DMS114 treated with DMSO at 0.1 percent for 48 hours (cell line): ENCODE measurements at regions not wholly inside any gene's neighbourhood (a gene's known extent, or its start where the extent isn't known, plus 50 kb on each side); places are given as distances from the start of the nearest gene placed in this dataset.
"Not testable (repeated sequence)": the region's sequence is repeated elsewhere in the genome, so short reads cannot be mapped to it uniquely, and the experiment has no call there.

Source experiments
- DNase-seq: peaks from one replicate; lab custom pipeline; 2025; ENCODE audit not compliant: unreplicated experiment; lab: John Stamatoyannopoulos, UW

DNA sequence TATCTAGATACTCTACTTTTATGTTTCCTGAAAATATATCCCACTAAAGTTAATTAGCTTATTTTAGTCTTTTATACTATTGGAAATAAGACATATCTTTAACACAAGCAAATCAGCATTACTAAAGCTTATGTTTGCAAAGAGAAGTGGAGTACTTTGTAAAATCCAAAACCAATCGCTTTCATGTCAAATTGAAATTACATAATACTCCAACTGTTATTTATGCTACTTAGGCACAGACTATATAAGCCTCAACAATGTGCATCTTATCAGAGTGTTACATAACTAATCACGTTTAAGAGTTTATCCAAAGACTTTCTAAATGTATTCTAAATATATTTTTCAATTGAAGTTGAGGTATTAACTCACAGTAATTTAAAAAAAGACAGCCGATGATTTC lies 200.0 kb downstream of the PCDH20 start:
- DNase-seq = no peak

DNA sequence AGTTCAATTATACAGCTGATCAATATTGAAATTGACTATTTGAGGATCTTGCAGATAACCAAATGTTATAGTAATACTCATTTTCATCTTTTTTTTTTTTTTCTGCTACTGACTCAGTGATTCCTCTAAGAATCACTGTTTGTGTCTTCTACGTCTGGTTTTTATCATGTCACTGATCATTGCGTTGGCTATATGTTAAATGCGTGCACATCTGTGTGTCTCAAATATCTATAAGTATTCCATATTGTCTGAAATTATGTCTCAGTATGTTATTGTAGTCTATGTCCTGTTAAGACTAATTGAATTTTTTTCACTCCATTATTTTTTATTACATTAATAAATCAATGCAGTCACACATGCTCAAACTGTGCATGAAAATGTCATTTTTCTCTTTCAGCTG lies 200.5 kb downstream of the PCDH20 start:
- no peak for DNase-seq

DNA sequence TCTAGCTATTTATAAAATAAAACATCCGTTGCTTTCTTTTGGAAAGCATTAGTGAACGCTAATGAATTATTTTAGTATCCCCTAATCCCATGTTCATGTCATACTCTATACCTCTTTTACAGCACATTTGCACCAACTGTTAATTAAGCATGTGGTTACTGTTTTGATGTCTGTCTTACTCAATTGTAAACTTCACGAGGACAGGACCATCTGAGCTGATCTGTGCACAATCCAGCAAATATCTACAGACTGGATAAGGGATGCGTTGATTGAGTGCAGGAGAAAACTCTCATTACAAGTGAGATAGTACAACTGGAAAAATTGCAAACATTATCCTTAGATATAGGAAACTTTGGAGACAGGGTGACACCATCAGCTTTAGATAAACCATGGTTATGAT lies 201.1 kb downstream of the PCDH20 start:
- DNase-seq = no peak

DNA sequence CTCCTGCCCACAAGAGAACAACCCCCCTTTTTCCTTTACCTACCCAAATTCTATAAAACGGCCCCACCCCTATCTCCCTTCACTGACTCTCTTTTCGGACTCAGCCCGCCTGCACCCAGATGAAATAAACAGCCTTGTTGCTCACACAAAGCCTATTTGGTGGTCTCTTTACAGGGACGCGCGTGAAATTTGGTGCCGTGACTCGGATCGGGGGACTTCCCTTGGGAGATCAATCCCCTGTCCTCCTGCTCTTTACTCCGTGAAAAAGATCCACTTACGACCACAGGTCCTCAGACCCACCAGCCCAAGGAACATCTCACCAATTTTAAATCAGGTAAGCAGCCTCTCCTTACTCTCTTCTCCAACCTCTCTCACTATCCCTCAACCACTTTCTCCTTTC lies 209.8 kb downstream of the PCDH20 start:
- not testable (repeated sequence) for DNase-seq

DNA sequence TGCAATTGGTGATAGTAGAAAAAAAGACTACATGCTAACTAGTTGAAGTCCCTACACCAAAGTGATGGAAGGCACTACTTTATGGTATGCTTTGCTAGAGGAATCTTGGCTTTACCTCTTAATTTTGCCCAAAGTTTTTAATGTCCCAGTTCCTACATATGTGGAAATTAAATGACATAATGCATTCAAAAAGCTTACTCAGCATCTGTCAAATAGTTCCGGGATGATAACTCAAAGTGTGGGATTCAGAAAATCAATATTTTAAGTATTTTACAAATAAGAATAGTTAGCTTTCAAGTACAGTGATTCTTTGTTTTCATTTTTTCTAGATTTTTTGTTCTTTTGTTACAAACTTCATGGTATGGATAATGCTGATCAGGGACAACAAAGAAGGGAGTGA lies 211.6 kb downstream of the PCDH20 start:
- DNase-seq = no peak

DNA sequence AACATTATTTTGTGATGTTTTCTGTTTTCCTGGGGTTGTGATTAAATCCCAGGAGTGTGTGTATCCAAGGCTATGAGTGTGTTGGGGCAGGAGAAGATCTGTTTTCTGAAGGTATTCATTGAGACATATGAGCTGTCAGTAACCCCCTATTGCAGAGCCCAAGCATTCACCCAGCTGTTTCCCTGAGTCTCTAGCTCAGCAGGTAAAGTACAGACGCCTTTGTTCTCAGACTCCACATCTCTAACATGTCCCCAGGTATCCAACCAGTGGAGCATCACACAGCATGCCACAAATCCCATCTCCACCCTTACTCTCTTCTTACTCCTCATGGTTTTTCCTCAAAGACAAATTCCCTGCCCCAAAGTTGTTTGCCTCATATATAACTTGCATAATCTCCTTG lies 213.6 kb downstream of the PCDH20 start:
- no peak for DNase-seq

DNA sequence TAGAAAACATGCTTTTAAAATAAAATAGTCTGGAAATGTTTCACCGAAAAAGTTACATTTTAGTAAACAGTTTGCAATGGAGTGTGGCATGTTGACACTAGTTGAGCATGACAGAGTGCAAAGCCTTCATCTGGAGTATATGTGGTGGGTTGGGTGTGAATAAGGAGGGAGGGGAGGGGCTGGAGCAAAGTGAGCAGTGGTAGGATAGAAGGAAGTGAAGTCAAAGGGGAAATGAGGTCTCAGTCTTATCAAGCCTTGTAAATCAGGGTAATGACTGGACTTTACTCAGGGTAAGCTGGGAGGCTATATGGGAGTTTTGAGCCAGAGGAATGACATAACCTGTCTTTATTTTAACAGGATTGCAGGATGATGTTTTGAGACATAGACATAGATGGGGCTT lies 222.8 kb downstream of the PCDH20 start:
- DNase-seq = no peak

DNA sequence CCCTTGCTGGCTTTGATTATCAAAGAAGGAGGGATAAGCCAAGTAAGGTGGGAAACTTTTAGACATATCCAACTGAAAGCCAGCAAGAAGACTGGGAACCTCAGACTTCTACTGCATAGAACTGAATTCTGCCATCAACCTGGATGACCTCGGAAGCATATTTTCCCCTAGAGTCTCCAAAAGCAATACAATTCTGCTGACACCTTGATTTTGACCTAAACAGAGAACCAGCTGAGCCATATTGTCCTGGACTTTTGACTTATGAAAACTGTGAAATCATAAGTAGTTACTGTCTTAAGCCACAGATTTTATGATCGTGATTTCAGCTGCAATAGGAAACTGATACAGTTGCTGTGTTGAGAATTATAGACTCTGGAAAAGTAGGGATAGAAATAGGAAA lies 227.6 kb downstream of the PCDH20 start:
- DNase-seq = no peak

DNA sequence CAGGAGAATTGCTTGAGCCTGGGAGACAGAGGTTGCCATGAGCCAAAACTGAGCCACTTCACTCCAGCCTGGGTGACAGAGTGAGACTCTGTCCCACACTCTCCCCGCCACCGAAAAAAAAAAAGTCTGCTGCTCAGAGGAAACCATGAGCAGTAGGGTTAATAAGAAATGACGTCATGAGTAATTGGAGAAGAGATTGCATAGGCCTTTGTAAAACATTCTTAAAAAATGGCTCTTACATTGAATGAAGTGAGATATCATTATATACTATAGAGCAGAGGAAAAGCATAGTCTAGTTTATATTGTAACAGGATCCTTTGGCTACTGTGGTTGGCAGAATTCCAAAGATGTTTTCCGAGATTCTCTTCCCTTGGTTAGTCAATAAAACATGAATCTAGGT lies 228.2 kb downstream of the PCDH20 start:
- no peak for DNase-seq

DNA sequence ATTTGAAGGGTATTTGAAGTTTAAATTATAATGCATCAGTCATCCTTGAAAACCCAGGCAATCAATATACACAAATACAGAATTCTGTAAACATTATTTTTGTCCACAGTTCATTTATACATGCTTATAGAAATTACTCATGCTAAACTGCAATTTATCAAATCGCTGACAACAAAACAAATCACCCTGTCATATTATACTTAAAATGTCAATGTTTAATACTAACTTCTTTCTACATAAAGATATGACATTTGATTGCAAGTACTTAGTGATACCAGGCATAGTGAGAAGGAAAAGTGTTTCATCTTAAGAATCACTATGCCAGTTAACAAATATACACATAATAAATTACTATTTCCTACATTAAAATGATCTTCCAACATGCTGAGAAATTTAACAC lies 232.0 kb downstream of the PCDH20 start:
- DNase-seq = no peak

DNA sequence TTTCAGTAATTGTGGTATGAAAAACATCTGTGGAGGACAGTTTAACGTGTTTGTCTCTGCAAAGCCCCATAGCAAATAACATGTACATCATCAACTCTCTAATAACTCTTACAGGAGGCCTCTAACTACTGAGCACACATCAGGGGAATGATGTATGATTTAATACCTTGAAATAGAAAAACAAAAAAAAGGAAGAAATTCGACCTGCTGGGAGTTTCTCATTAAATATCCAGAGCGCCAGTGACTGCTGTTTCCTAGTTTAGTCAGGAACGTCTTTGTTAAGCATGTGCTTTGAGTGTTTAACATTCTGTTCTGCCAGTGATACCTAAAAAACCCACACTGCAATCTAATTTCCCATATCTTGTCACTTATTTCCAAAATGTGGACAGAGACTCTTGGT lies 235.4 kb downstream of the PCDH20 start:
- DNase-seq = no peak

DNA sequence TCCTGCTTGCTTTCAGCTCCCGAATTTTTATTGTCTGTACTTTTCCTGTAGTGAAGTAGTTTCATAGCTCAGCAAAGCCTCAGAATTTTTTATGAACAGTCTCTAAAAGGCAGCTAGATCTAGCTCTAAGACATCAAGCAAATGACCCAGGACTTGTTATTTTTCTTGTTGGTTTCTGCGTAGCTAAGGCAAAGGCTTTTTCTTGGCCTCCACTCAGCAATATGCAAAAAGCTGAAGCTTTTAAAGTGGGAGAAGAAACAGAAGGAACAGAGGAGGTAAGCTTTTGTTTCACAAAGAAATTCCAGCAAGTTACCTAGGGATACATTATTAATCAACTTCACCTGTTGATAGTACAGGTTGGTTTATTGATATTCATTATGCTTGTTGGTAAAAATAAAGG lies 235.9 kb downstream of the PCDH20 start:
- DNase-seq = no peak

DNA sequence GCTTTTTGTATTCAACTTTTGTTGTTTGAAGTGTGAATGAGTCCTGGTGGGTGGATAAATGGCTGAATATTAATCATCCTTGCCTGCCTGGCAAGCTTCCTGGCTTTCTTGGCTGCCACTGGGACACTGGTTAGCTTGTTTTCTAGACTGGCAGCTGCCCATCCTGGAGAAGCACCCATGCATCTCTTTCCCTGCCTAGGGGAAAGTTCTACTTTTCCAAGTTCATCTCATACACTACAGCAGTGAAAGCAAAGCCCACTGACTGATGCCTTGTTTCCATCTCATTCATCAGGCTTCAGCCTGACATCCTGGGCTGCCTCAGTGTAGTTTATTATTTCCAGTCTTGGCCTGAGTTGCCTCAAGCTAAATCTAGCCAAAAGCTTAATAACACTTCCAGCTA lies 244.8 kb downstream of the PCDH20 start:
- no peak for DNase-seq

DNA sequence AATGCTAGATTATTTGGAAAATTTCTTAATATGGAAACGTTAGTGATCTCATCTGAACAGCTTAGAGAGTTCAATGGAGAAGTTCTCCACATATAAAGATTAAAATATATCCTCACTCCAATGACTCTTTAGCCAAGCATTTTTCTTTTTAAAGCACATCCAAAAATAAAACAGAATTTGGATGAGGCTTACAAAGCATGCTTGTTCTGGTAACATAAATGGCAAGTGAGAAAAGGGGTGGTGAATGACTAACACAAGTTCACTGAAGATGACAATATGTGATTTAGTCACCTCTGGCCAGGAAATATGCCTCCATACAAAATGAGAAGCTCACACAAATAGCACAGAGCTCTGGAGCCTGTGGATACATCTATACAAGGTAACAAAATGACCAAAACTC lies 253.0 kb downstream of the PCDH20 start:
- no peak for DNase-seq

DNA sequence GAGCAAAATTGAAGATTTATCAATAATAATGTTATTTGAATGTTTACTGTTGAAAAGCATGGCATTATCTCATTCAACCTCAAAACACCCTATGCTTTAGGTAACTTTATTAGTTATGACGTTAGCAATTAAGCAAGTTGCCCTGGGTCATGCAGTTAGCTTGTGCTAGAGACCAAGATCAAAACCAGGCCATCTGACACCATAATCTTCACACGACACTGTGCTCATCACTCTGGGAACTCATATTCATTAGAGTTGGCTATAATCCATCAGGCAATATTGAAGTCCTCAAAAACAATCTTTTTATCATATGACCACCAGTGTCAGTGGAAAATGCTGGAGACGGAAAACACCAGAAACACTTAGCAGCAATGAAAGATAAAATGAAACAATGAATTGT lies 253.5 kb downstream of the PCDH20 start:
- no peak for DNase-seq

DNA sequence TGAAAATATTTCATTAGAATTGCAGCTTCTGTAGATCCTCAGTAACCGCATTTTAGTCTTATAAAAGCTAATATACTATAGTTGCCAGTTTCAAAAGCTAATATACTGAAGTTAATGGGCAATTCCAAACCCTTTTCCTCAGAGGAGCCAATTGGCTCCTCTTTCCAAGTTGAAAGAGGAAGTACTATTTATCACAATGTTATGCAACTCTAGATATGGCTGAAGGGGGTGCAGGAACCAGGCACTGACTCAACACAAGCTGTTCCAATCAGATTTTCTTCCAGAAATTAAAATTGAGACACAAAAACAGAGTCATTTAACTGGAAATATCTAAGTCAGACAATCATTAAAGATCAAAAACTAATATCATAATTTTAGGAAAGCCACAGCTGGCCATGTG lies 258.9 kb downstream of the PCDH20 start:
- DNase-seq = no peak

DNA sequence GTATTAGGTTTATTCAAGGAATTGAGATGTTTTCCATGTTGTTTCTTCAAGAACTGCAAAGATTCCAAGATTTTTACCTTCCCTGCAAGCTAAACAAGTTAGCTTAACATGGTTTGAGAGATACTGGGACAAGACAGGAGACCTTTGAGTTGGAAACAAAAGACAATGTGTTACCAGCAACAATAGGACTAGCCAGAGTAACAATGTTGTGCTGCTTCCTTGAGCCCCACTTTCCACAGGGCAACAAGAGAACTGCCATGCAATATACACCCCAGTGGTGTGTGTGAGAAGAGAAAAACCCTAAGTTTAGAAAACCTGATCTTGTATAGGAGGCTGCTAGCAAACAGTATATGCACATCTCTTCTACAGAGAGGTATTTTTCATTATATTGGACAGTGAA lies 264.6 kb downstream of the PCDH20 start:
- DNase-seq = no peak

DNA sequence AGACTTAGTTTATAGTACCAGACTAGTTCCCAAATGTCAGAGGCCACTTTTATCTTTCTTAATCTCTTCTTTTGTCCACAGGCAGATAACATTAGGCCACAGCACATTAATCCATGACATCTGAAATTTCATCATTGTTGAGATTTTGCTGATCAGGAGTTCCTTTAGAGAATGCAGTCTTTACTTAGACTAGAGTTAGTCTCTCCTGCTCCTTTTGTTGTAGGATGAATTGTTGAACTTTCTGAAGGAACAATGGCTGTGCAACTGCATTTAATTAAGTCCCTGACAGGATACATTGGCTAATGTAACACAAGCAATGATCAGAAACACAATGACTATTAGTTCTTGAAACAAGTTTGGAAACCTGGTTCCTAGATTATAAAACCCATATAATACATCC lies 266.3 kb downstream of the PCDH20 start:
- no peak for DNase-seq

DNA sequence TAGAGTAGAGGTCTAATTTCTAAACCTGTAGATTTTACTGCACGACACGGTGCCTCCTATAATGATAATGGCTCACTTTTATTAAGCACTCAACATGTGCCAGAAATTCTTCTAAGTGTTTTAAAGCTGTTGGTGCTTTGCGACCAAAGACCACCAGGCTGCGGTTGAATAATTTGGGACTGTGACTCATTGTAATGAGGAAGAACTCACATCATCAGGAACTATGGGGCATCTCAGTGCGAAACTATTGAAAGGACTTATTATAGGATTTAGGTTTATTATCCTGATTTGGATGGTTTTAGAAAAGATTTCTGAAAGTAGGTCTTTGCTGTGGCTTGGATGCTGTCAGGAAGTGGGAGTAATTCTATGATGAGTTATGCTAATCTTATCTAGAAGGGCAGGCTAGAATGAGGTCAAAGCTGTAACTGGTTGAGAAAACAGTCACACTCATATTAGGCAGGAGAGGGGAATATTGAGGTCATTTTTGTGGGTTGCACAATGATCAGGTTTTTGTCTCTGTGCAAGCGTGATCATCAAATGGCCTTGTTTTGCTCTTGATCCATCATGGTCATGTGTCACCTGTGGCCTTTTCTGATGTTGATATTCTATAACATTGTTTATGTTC lies 266.8 kb downstream of the PCDH20 start:
- no peak for DNase-seq

DNA sequence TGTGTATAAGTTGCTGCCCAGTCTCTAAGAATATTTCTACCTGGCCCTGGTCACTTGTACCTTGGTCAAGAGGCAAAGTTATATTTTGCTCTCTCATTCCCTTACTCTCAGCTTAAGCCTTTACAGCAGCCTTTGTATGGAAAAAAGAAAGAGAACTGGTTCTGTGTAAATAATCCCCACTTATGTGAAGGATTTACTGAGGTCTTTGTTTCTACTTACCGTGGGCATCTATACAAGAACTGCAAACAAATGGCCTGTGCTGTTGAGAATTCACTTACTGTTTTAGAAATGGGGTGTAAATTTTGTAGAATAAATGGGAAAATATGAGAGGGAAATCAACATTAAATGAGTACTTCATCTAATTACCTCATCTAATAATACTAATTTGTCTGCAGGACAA lies 267.4 kb downstream of the PCDH20 start:
- DNase-seq = no peak

DNA sequence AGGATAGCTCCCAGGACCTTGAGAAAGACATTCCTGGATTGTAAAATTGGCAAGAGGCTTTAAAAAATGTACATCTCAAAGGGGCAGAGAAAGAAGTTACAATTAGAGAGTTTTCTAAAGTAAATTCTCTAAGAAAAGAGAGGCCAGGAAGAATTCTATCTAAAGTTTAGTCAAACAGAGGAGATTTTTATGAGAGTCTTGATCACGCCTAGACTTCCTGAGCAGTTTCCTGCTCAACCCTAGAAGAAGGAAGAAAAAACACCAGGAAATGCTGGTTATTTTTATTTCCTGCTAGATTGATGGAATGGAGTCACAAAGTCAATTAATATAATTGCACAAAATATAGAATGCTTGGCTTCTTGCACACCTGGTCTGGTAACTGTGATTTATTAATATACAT lies 269.1 kb downstream of the PCDH20 start:
- no peak for DNase-seq

DNA sequence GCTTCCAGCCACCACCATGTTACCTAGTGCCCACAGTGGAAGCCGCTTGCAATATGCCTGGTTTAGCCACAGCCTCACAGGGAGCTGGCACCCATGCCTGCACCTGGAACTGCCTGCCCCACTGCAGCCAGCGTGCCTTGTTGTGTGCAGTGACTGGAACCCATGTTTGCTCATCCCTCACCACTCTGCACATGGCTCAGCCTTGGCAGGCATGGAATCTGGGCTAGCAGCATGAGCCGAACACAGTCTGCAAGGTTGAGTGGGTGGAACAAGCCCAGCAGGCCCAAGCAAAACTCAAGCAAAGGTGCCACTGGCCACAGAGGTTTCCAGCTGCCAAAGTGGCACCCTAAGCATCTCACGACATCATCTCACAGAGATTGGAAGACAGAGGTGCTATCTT lies 269.5 kb downstream of the PCDH20 start:
- no peak for DNase-seq

DNA sequence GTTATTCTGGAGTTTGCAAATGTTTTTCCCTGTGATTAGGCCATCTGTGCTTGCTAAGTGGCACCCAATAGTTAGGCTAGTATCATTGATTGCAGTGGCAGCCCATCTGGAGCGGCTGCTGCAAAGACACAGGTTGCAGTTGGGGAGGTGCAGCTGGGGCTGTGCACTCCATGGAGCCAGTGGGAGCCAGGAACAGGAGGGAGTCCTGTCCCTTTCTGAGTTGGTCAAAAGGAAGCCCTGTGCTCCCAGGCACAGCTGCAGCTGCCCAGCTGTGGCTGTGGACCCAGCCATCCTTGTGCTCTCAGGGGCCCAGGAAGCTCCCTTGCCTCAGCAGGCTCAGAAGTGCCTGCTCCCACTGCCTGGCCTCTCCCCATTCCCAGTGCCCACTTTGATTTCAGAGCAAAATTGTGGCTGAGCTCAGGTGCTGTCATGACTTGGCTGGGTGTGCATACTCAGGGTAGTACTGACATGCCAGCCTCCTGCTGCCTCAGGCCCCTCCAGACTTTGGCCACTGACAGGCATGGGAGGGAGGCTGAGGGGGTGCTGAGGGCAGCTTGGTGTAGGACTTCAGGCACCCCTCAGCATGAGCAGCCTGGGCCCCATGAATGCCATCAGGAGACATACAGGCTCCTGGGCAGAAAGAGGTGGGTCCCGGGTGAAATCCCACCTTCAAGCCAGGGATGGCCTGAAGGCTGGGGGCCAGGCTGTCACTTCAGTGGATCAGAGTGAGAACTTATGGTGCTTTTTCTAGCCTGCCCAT lies 270.6 kb downstream of the PCDH20 start:
- DNase-seq = no peak
